CD1c-positive myeloid dendritic cell (primary cell): ENCODE measurements at regions not wholly inside any gene's neighbourhood (a gene's known extent, or its start where the extent isn't known, plus 50 kb on each side); places are given as distances from the start of the nearest gene placed in this dataset.

Source experiments
- DNase-seq: peaks from one replicate; pipeline ENCODE4 v3.0.0-alpha.2; 2016; ENCODE audit errors: extremely low spot score

DNA sequence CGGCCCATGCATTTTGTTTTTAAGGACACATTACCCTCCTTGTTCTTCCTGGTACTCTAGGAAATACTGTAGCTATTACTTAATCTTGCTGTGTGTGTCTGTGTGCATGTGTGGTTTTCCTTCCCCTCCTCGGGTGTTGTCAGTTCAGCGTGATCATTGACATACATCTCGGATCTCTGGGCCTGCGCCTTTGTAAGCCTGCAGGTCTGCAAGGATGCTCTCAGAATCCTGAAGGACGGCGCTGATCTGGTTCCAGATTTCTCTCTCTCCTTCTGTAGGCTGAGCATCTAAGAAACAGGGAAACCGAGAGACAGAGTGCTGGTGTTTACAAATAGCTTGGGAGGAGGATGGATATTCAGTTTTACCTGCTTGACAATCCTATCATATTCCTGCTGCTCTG is 100.2 kb downstream of the CYRIA start:
- DNase-seq: no peak

DNA sequence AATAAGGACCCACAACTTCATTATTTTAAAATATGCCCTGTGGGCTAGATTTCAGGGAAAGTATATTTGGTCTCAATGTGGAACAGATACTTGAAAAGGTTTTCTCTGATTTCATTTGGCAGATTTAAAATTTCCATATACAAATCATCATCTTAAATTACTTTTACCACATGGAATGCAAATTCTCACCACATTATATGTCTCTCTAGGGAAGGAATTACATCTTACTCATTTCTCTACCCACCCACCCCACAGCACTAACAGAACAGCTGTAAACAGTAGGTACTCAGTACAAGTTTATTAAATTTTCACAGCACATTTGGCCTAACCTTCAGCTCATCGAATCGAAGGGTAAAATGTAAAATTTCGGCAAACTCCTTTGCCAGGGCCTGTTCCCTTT is 104.0 kb downstream of the CYRIA start:
- DNase-seq: no peak

DNA sequence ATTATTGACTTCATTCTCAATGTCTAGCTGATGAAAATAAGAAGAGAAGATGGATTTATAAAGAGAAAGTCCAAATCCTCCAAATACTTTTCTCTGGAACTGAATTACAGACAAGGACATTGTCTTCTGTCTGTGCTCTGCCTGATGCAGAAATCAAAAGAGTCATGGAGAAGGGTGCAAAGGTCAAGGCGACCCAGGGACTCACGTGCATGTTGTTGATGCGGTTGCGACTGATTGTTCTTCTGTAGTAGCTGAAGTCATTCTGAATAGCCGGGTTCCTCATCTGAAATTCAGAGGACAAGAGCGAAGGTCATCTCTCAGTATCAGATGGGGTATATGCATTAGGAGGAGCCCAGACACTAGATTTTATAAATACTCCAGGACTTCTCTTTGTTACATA is 104.4 kb downstream of the CYRIA start:
- DNase-seq: no peak

DNA sequence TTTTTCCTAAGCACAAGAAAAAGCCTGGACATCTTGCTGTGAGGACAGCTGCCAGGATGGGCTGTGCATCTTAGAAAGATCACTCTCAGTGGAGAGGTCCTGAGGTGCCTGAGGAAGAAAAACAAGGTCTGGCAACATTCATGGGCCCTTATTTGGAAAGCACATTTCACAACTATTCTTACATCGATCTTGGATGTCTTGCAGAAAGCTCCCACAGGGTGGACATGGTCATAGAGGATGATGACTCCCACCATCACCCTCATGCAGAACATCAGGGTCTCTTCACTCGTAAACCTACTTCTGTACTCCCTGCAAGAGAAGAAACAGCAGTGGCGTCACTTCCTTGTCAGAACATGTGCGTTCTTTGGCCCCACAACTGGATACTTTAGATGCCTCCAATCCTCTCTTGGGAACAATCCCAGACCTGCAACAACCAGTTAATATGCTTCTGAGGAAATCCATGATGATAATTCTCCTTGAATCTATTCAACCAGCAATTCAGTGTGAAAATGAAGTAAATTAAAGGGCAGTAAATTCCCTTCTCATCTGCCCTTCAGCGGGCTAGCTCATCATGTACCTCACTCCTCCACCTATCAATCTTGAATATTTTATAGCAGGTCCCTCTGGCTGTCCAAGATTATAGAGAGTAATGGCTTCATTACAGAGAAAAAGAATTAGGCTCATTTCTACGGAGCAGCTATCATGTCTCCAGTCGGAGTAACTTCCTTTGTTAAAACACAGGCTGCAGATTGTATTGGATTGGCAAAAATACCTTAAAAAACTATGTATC is 106.2 kb downstream of the CYRIA start:
- no peak for DNase-seq

DNA sequence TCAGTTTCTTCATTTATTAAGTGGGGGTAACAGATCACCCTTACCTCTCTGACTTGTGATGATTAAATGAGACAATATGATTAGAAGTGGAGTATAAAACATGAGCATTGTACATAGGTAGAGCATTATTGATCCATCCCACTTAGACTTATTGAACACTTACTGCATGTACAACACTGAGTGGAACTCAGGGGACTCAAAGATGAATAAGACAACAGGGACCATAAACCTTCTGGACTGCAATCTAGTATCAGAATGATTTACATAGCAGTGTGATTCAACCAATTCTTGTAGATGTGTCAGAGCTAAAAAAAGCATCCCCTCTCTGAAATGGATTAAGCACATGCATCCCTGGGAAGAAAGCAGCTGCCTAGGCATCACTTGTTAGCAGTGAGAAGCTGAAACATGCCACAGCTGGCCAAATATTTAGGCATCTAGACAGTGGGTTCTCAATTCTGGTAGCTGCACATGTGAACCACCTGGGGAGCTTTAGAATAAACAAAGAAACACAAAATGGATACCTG is 111.5 kb downstream of the CYRIA start:
- no peak for DNase-seq

DNA sequence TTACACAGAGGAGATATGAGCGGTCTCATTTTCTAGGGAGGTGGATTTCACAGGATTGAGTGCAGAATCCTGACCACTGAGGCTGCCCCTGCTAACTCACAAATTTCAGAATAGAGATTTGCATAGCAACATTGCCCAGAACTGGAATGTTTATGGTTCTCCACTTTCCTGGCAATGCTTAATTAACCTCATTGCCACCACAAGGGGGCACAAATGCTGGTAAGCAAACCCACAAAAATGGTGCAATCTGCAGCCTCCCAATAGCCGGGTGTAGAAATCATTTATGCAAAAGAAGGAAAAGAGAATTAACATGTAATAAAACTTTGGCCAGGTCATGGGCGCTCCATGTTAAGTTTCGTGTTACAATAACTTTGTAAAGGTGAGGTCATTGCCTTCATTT is 112.4 kb downstream of the CYRIA start:
- DNase-seq: peak; percentile 71

DNA sequence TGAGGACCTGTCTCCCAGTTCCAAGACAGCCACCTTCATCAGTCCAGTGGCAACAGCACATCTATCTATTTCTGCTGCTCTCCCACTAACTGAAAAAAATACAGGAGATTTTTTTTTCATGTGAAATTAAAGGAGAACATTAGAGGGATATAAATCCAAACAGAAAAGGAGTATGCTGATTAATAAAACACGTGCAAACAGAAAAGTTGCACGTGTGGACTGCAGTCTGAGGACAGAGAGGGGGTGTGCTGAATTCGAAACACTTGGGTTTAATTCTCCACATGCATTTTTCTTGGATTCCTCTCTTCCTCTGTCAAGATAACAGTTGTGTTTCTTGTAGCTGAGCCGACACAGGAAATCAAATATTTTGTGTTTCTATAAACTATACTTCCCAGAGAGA is 113.4 kb downstream of the CYRIA start:
- DNase-seq: no peak

DNA sequence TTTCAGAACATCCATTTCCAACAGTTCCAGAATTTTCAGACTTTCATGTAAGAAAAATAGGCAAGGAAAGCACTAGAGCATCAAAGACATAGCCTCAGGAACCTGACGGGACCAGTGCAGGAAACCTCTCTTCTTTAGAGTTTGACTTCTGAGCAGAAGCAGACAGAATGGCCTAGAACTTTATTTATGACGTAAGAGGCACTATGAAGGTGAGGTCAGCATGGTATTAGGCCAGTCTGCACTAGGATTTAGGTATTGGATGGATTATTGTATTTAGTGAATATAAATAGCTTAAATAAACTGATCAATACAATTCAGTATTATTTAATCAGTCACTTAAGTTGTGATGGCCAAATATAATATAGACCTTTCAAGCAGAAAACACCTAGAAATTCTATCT is 117.6 kb downstream of the CYRIA start:
- DNase-seq: no peak

DNA sequence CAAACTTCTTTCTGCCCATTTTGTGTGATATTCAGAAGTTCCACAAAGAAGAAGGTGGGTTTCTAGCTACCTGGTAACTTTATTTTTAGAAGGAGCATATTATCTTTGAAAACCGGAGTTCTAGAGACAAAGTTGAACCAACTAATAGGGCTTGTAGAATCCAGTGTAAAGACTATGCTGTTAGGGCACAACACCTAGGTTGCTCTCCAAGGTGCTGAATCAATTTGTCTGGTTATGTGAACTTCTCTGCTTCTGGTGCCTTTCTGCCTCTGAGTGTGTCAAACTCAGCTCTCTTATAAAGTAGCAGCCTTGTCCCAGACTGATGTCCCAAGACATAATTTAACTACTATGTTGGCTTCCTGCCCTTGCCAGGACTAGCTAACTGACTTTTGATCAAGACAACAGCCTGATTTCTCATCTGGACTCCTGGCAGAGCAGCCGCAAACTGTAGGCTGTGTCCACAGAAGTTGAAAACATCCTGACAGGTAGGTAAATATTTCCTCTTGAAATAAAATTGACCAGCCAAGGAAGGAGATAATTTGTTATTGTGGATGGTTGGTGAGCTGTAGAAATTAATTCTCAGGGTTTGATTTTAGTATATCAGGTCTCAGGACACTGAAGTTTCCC is 119.4 kb downstream of the CYRIA start:
- peak; percentile 32 for DNase-seq

DNA sequence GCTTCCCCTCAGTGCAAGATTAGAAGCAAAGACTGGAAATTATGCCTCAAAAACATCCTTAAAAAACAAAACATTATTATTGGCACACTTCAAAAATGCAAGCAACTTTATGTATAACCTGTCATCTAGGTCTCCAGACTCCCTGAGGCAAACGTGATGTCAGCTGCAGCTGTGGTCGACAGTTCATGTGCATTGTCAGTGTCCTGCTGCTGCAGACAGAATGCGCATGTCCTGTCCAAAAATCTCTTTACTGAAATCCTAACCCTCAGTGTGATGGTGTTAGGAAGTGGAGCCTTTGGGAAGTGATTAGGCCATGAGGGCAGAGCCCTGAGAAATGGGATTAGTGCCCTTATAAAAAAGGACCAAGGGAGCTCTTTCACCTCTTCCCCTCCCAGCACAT is 126.9 kb downstream of the CYRIA start:
- DNase-seq: no peak

DNA sequence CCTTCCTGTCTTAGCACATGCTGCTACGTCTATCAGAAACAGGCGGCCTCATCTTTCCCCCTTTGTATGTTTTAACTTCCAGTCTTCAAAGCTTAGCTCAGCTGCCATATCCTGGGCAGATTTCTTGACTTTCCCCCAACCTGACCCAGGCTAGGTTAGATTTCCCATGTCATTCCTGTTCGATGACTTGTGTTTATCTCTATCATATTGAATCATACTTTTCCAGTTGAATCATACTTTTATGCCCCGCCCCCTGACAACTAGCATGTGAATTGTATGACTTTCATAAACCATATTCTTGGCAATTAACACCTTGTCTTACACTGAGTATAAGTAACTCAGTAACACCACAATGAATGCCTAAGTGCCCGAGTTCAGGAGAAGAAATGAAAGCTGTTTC is 128.3 kb downstream of the CYRIA start:
- DNase-seq: no peak

DNA sequence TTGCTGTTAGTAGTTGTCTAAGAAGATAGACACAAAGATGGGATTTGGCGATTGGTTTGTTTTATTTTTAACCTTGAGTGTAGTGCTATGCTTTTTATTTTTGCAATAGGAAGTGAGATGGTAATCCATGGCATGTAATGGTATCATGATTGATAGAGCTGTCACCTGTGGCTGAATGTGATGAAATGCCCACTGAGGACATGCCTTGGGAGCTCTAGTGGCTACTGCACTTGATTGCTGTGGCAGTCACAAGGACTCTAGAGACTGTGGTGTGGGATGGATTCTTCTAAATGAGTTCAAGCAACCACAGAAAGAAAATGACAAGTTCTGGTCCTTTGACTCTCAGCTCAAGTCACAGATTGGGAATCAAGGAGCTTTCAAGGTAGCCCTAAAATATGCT is 139.4 kb downstream of the CYRIA start:
- DNase-seq: no peak

DNA sequence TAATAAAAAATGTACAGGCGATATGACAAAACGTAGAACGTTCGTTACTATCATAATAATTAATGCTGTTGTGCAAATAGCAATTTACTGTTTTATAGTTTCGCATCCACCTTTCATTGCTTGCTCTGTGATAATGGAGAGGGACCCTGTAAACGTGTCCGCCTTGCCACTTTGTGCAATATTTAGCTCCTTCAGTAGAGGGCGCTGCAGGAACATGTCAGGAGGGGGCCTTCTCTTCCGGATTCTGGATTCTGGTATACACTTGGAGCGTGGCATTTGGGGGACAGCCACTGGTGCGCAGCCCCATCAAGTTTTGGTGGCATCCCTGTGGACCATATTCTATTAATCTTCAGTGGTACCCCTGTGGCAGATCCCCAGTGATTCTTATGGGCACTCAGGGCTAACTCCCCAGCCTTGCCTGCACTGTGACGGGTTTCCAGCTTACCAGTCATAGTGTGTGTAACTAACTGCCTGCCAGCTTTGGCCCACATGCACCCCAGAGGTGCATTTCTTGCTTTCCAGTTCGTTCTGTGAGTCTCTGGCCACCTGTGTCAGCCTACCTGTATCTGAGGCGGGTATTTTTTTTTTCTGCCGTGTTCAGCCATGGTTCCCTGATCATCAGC is 140.3 kb downstream of the CYRIA start:
- peak; percentile 58 for DNase-seq

DNA sequence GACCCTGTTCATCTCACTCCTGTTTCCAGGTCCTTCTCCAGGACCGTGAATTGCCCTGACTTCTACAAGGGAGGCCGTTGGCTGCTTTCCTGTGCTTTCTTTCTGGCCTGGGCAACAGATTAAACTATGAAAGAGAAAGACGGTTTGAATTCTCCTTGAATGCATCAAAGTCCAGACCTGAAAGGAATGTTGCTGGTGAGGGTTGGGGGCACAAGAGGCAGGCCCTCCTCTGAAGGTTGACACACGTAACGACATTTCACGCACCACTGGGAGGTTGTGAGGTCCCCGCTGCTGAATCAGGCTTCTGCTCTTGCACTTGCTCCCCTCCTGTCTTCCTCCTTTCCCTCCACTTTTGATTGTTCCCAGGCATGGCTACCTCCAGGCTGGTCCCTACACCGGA is 141.9 kb downstream of the CYRIA start:
- no peak for DNase-seq

DNA sequence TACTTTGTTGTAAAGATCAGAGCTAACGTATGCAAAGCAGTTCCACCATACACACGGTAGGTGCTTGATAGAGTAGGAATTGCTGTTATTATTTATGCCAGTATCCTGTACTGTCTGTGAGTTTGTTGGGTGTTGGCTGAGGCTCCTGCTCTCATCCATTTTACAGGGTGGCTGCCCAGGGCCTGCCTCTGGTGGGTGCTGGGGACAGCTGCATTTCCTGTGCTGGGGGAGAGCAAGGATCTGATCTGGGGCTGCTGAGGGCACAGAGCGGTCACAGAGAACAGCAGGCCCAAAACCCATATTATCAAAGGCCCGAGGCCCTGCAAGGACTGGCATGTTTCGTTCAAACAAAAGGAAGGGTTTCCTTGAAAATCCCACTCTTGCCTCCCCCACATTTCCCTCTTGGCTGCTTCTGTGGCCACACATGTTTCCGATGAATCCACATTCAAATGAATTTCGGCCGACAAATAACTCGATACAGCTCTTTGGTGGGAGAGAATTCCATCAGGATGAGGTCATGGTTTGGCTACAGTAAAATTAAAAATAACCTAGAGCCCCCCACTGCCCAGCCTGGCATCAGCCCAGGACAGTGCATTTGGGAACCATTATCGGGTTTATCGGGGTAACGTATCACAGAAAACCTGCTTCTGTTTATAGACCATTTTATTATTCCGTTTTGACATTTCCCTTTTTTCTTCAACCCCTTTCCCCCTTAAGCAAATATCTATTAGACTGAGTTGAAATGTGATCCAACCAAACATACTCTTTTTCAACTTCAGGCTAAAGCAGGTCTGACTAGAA is 143.4 kb downstream of the CYRIA start:
- no peak for DNase-seq

DNA sequence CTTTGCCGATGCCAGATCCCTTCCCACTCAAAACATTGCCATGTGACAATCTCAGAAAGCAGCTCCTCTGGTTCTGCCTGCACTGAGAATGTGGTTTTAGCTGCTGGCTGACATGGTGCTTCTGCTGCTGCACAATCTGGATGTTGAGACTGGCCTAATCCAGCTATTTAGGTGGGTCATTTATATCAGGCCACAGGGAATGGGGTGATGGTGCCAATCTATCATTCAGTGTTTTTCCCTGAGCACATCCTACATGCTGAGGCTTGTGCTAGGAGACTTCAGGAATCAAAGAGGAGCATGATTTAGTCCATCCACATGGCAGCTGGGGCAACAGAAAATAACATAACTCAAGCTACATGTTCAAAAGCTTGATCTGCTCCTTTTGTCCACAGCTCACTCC is 144.7 kb downstream of the CYRIA start:
- no peak for DNase-seq

DNA sequence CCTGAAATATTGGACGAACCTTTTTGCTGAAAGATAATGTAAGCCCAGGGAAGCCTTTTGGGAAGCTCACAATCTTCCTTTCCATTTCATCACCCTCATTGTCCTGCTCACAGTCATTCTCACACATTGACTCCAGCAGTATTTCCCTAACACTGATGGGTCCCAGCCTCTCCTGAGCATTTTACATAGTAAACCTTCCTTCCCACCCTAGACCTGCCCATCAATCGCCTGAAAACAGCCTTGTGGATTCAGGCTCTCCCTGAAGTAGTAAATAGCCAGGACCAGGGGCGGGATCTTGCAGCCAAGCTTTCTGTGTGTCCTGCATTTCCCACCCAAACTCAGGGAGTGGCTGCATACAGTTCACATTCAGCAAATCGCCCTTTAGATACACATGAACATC is 149.9 kb downstream of the CYRIA start:
- DNase-seq: no peak

DNA sequence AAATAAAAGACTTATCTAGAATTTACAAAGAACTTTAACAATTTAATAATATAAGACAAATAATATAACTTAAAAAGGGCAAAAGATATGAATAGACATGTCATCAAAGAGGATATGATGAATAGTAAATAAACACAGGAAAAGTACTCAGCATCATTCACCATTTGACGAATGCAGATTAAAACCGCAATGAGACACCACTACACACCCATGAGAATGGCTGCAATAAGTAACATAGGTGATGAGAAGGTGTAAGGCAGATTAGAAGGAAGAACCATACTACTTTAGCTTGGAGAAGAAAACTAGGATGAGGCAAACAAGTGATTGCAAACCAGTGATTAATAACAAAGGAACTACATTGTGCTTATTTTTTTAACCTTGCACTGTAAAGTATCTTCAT is 152.0 kb downstream of the CYRIA start:
- no peak for DNase-seq

DNA sequence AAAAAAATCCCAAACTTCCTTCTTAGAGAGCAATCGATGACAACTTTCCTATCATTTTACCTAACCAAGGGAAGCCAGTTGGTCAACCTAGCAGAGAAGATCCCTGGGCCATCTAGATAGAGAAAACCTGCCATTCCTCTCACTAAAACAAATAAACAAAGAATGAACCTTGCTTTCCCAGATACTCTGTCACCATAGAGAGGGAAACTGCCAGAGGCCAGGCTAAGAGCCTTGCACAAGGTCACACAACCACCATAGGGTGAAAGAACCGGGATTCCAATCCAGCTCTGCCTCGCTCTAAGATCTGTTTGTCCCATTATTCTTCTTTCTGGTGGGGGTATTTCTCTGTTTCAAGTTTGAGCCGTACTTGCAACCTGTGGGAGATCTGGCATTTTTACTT is 154.6 kb downstream of the CYRIA start:
- DNase-seq: no peak

DNA sequence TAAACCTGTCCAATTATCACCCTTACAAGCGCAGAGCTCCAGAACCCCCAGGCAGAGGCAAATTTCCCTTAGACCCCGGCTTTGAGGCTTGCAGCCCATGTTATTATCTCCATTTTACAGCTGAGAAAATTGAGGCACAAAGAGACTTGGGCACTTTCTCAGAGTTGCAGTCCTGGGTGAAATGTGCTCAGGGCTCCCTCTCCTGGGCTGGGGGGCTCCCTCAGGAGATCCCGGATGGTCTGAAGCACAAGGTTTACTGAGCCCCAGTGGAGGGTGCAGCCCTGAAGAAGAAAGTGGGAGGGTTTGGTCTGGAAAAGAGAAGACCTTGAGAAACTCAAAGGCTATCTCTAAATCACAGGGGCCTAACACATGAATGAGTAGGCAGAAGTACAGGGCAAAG is 156.6 kb downstream of the CYRIA start:
- DNase-seq: no peak

DNA sequence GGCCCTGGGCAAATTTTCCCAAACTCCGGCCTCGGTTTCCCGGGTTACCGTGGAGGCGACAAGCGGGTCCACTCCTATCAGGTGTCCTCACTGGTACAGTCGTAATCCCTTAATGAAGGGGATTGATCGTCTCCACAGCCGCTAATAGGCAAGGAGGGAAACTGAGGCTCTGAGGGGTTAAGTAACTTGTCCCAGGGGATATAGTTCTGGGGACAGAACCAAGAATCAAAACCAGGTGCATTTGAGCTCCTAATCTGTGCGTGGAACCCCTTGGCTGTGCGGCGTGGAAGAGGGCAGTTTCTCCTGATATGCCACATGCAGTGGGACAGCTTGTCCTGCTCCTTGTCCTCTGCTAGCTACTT is 157.2 kb downstream of the CYRIA start:
- DNase-seq: no peak
